ENCODE measurements at regions not wholly inside any gene's neighbourhood (a gene's known extent, or its start where the extent isn't known, plus 50 kb on each side); places are given as distances from the start of the nearest gene placed in this dataset.

GRCh38 chr1:235023711-235024439 is 104.8 kb downstream of the TOMM20 start:
- no peak overlapping the region for H3K27ac ChIP-seq (ENCODE audit: low read depth, low read length)
- H3K9me3 ChIP-seq (ENCODE audit: low read length) = no peaks in the 10 kb centered on the region
- H3K4me3 ChIP-seq (ENCODE audit: low read length) = no peak overlapping the region
- POLR2A ChIA-PET = interaction anchor here (0.5 kb wide), 1 partner anchor 8 kb away, joined by 9 read pairs; no protein-coding TSS in a partner anchor
- H3K36me3 ChIP-seq (ENCODE audit: insufficient read depth, low read length) = no peaks in the 10 kb centered on the region
- Mint-ChIP-seq H3K36me3 (peaks cover 0 to 2% (median 0%) of the 10 kb centered on the region in 3 donors), H3K4me1 (peaks cover 3 to 6% (median 4%) of the 10 kb centered on the region in 3 donors), H3K9me3 (no peaks in the 10 kb centered on the region), H3K27ac (peak overlapping the region in 1 of 8 donors; percentile 23), H3K27me3 (peaks cover 0 to 1% of the 10 kb centered on the region in 2 donors), H3K4me3 (no peak overlapping the region)
- CTCF ChIA-PET = interaction anchor here (2.0 kb wide), 1 partner anchor 46 kb away, joined by 6 read pairs; no protein-coding TSS in a partner anchor
- no peak for DNase-seq
- no peaks in the 10 kb centered on the region for H3K27me3 ChIP-seq (ENCODE audit: insufficient read depth, low read length, poor library complexity, severe bottlenecking)
- no peaks in the 10 kb centered on the region for H3K4me1 ChIP-seq (ENCODE audit: insufficient read depth, low read length)

- Histone ChIP-seq H3K4me1 (ENCODE audit: insufficient read depth, low read length) (no peaks in the 10 kb centered on the region), H3K9me3 (ENCODE audit: low read length) (no peaks in the 10 kb centered on the region), H3K4me3 (ENCODE audit: low read length) (no peak overlapping the region), H3K27ac (ENCODE audit: low read depth, low read length) (no peak overlapping the region), H3K36me3 (ENCODE audit: insufficient read depth, low read length) (no peaks in the 10 kb centered on the region), H3K27me3 (ENCODE audit: insufficient read depth, low read length, poor library complexity, severe bottlenecking) (no peaks in the 10 kb centered on the region)
- Mint-ChIP-seq H3K4me1 (peaks cover 6 to 11% (median 8%) of the 10 kb centered on the region in 3 donors), H3K4me3 (no peak overlapping the region), H3K27ac (peak overlapping the region in 2 of 8 donors; percentile 23 to 66), H3K36me3 (peaks cover 0 to 6% (median 3%) of the 10 kb centered on the region in 3 donors), H3K27me3 (peaks cover 0 to 1% of the 10 kb centered on the region in 2 donors), H3K9me3 (peaks cover 0 to 4% (median 0%) of the 10 kb centered on the region in 5 donors)
- no peak for DNase-seq
- POLR2A ChIA-PET = interaction anchor here (0.6 to 1.0 kb wide), 3 partner anchors 10 to 22 kb away, joined by 3 read pairs; no protein-coding TSS in a partner anchor
- CTCF ChIA-PET = interaction anchor here (0.9 kb wide), 1 partner anchor 12 kb away, joined by 4 read pairs; no protein-coding TSS in a partner anchor
These were observed 105.5 kb downstream of the TOMM20 start for GRCh38 chr1:235022981-235023710.

- no peaks in the 10 kb centered on the region for H3K4me1 ChIP-seq (ENCODE audit: insufficient read depth, low read length)
- H3K9me3 ChIP-seq (ENCODE audit: low read length) = no peaks in the 10 kb centered on the region
- H3K27ac ChIP-seq (ENCODE audit: low read depth, low read length) = no peak overlapping the region
- Mint-ChIP-seq H3K27me3 (peaks cover 0 to 1% of the 10 kb centered on the region in 2 donors), H3K4me1 (peaks cover 6 to 11% (median 8%) of the 10 kb centered on the region in 3 donors), H3K9me3 (peaks cover 0 to 4% (median 0%) of the 10 kb centered on the region in 5 donors), H3K4me3 (no peak overlapping the region), H3K36me3 (peaks cover 0 to 12% (median 3%) of the 10 kb centered on the region in 3 donors), H3K27ac (peak overlapping the region in 2 of 8 donors; percentile 3 to 17)
- no peaks in the 10 kb centered on the region for H3K27me3 ChIP-seq (ENCODE audit: insufficient read depth, low read length, poor library complexity, severe bottlenecking)
- POLR2A ChIA-PET = interaction anchor here (0.6 to 1.0 kb wide), 5 partner anchors 11 to 1470 kb away, joined by 3 to 5 read pairs (median 3); no protein-coding TSS in a partner anchor
- H3K4me3 ChIP-seq (ENCODE audit: low read length) = no peak overlapping the region
- no peaks in the 10 kb centered on the region for H3K36me3 ChIP-seq (ENCODE audit: insufficient read depth, low read length)
- DNase-seq = no peak
- CTCF ChIA-PET = interaction anchor here (0.9 kb wide), 1 partner anchor 12 kb away, joined by 4 read pairs; no protein-coding TSS in a partner anchor
These were observed 106.2 kb downstream of the TOMM20 start for GRCh38 chr1:235022341-235022980.

- Mint-ChIP-seq H3K27me3 (no peaks in the 10 kb centered on the region), H3K4me1 (peaks cover 6 to 15% (median 8%) of the 10 kb centered on the region in 3 donors), H3K9me3 (peaks cover 0 to 4% (median 0%) of the 10 kb centered on the region in 5 donors), H3K27ac (peak overlapping the region in 2 of 8 donors; percentile 3 to 17), H3K4me3 (no peak overlapping the region), H3K36me3 (peaks cover 0 to 12% (median 3%) of the 10 kb centered on the region in 3 donors)
- no peak for DNase-seq
- ChIA-PET CTCF (no interaction called here), POLR2A (interaction anchor here (0.6 kb wide), 1 partner anchor 280 kb away, joined by 3 read pairs; no protein-coding TSS in a partner anchor)
- no peak overlapping the region for H3K27ac ChIP-seq (ENCODE audit: low read depth, low read length)
- no peaks in the 10 kb centered on the region for H3K9me3 ChIP-seq (ENCODE audit: low read length)
- no peaks in the 10 kb centered on the region for H3K27me3 ChIP-seq (ENCODE audit: insufficient read depth, low read length, poor library complexity, severe bottlenecking)
- H3K4me3 ChIP-seq (ENCODE audit: low read length) = no peak overlapping the region
- no peaks in the 10 kb centered on the region for H3K36me3 ChIP-seq (ENCODE audit: insufficient read depth, low read length)
- H3K4me1 ChIP-seq (ENCODE audit: insufficient read depth, low read length) = no peaks in the 10 kb centered on the region
These were observed 106.8 kb downstream of the TOMM20 start for GRCh38 chr1:235021815-235022214.

- Mint-ChIP-seq H3K36me3 (peaks cover 0 to 12% (median 3%) of the 10 kb centered on the region in 3 donors), H3K27me3 (no peaks in the 10 kb centered on the region), H3K9me3 (peaks cover 0 to 4% (median 0%) of the 10 kb centered on the region in 5 donors), H3K27ac (no peak overlapping the region), H3K4me1 (peaks cover 6 to 15% (median 8%) of the 10 kb centered on the region in 3 donors), H3K4me3 (no peak overlapping the region)
- Histone ChIP-seq H3K4me3 (ENCODE audit: low read length) (no peak overlapping the region), H3K27me3 (ENCODE audit: insufficient read depth, low read length, poor library complexity, severe bottlenecking) (no peaks in the 10 kb centered on the region), H3K9me3 (ENCODE audit: low read length) (no peaks in the 10 kb centered on the region), H3K27ac (ENCODE audit: low read depth, low read length) (no peak overlapping the region), H3K36me3 (ENCODE audit: insufficient read depth, low read length) (no peaks in the 10 kb centered on the region), H3K4me1 (ENCODE audit: insufficient read depth, low read length) (no peaks in the 10 kb centered on the region)
- POLR2A ChIA-PET = no interaction called here
- no peak for DNase-seq
- CTCF ChIA-PET = no interaction called here
These were observed 107.3 kb downstream of the TOMM20 start for GRCh38 chr1:235021321-235021720.

- peaks cover 0 to 4% (median 0%) of the 10 kb centered on the region in 5 donors for H3K9me3 Mint-ChIP-seq
- ChIA-PET CTCF (interaction anchor here (0.8 kb wide), 1 partner anchor 408 kb away, joined by 3 read pairs; no protein-coding TSS in a partner anchor), POLR2A (no interaction called here)
- H3K27ac Mint-ChIP-seq = no peak overlapping the region
- H3K36me3 Mint-ChIP-seq = peaks cover 0 to 12% (median 3%) of the 10 kb centered on the region in 3 donors
- H3K9me3 ChIP-seq (ENCODE audit: low read length) = no peaks in the 10 kb centered on the region
- H3K4me3 Mint-ChIP-seq = no peak overlapping the region
- peaks cover 14 to 26% (median 15%) of the 10 kb centered on the region in 3 donors for H3K4me1 Mint-ChIP-seq
- no peak for DNase-seq
- no peaks in the 10 kb centered on the region for H3K27me3 ChIP-seq (ENCODE audit: insufficient read depth, low read length, poor library complexity, severe bottlenecking)
- no peak overlapping the region for H3K27ac ChIP-seq (ENCODE audit: low read depth, low read length)
- H3K27me3 Mint-ChIP-seq = no peaks in the 10 kb centered on the region
- H3K36me3 ChIP-seq (ENCODE audit: insufficient read depth, low read length) = no peaks in the 10 kb centered on the region
- H3K4me1 ChIP-seq (ENCODE audit: insufficient read depth, low read length) = peaks cover 8% of the 10 kb centered on the region
- H3K4me3 ChIP-seq (ENCODE audit: low read length) = no peak overlapping the region
These were observed 108.7 kb downstream of the TOMM20 start for GRCh38 chr1:235019961-235020360.

- Histone ChIP-seq H3K36me3 (ENCODE audit: insufficient read depth, low read length) (no peaks in the 10 kb centered on the region), H3K27ac (ENCODE audit: low read depth, low read length) (no peak overlapping the region), H3K4me1 (ENCODE audit: insufficient read depth, low read length) (peaks cover 8% of the 10 kb centered on the region), H3K4me3 (ENCODE audit: low read length) (no peak overlapping the region), H3K9me3 (ENCODE audit: low read length) (no peaks in the 10 kb centered on the region), H3K27me3 (ENCODE audit: insufficient read depth, low read length, poor library complexity, severe bottlenecking) (no peaks in the 10 kb centered on the region)
- Mint-ChIP-seq H3K4me1 (peaks cover 14 to 31% (median 15%) of the 10 kb centered on the region in 3 donors), H3K9me3 (peaks cover 0 to 4% (median 0%) of the 10 kb centered on the region in 5 donors), H3K27ac (peak overlapping the region in 1 of 8 donors; percentile 19), H3K27me3 (no peaks in the 10 kb centered on the region), H3K4me3 (no peak overlapping the region), H3K36me3 (peaks cover 0 to 12% (median 3%) of the 10 kb centered on the region in 3 donors)
- ChIA-PET POLR2A (no interaction called here), CTCF (interaction anchor here (0.8 kb wide), 1 partner anchor 408 kb away, joined by 3 read pairs; no protein-coding TSS in a partner anchor)
- no peak for DNase-seq
These were observed 109.2 kb downstream of the TOMM20 start for GRCh38 chr1:235019471-235019870.

All from CD8-positive, alpha-beta memory T cell (primary cell).